ENCODE measurements at regions not wholly inside any gene's neighbourhood (a gene's known extent, or its start where the extent isn't known, plus 50 kb on each side); places are given as distances from the start of the nearest gene placed in this dataset.
"Not testable (repeated sequence)": the region's sequence is repeated elsewhere in the genome, so short reads cannot be mapped to it uniquely, and the experiment has no call there.

GRCh38 chr10:55899472-55900147 lies 461.4 kb downstream of the ZWINT start:
- DNase-seq (ENCODE audit: low spot score), result not testable (repeated sequence)

GRCh38 chr10:55897490-55897921 lies 463.6 kb downstream of the ZWINT start:
- DNase-seq (ENCODE audit: low spot score), result no peak

- no peak for DNase-seq (ENCODE audit: low spot score)
These were observed 468.8 kb downstream of the ZWINT start for GRCh38 chr10:55892276-55892675.

- no peak for DNase-seq (ENCODE audit: low spot score)
These were observed 479.5 kb downstream of the ZWINT start for GRCh38 chr10:55881588-55881987.

- no peak for DNase-seq (ENCODE audit: low spot score)
These were observed 487.6 kb downstream of the ZWINT start for GRCh38 chr10:55873485-55873884.

GRCh38 chr10:55870186-55870585 lies 490.9 kb downstream of the ZWINT start:
- no peak for DNase-seq (ENCODE audit: low spot score)

GRCh38 chr10:55867848-55868247 lies 493.2 kb downstream of the ZWINT start:
- DNase-seq (ENCODE audit: low spot score), result no peak

GRCh38 chr10:55858730-55859129 lies 502.3 kb downstream of the ZWINT start:
- no peak for DNase-seq (ENCODE audit: low spot score)

GRCh38 chr10:55852900-55853299 lies 508.2 kb downstream of the ZWINT start:
- DNase-seq (ENCODE audit: low spot score), result no peak

- no peak for DNase-seq (ENCODE audit: low spot score)
These were observed 523.8 kb downstream of the ZWINT start for GRCh38 chr10:55837273-55837672.

- DNase-seq (ENCODE audit: low spot score), result no peak
These were observed 539.0 kb downstream of the ZWINT start for GRCh38 chr10:55822096-55822495.

- DNase-seq (ENCODE audit: low spot score), result no peak
These were observed 540.6 kb downstream of the ZWINT start for GRCh38 chr10:55820478-55820877.

GRCh38 chr10:55820071-55820470 lies 541.0 kb downstream of the ZWINT start:
- no peak for DNase-seq (ENCODE audit: low spot score)

GRCh38 chr10:55813451-55814170 lies 547.4 kb downstream of the ZWINT start:
- no peak for DNase-seq (ENCODE audit: low spot score)

GRCh38 chr10:55803055-55803454 lies 558.0 kb downstream of the ZWINT start:
- DNase-seq (ENCODE audit: low spot score), result no peak

GRCh38 chr10:55801353-55801661 lies 559.8 kb downstream of the ZWINT start:
- DNase-seq (ENCODE audit: low spot score), result no peak

- DNase-seq (ENCODE audit: low spot score), result no peak
These were observed 560.3 kb downstream of the ZWINT start for GRCh38 chr10:55800602-55801352.

- peak; percentile 41 for DNase-seq (ENCODE audit: low spot score)
These were observed 568.0 kb downstream of the ZWINT start for GRCh38 chr10:55793024-55793423.

- DNase-seq (ENCODE audit: low spot score), result not testable (repeated sequence)
These were observed 570.8 kb downstream of the ZWINT start for GRCh38 chr10:55790276-55790675.

- no peak for DNase-seq (ENCODE audit: low spot score)
These were observed 574.5 kb downstream of the ZWINT start for GRCh38 chr10:55786461-55787050.

- no peak for DNase-seq (ENCODE audit: low spot score)
These were observed 578.9 kb downstream of the ZWINT start for GRCh38 chr10:55782181-55782580.

GRCh38 chr10:55766212-55766611 lies 594.8 kb downstream of the ZWINT start:
- no peak for DNase-seq (ENCODE audit: low spot score)

GRCh38 chr10:55750458-55750857 lies 610.6 kb downstream of the ZWINT start:
- DNase-seq (ENCODE audit: low spot score), result no peak

Measured in RKO (cell line).